K562 (cell line): ENCODE measurements at regions not wholly inside any gene's neighbourhood (a gene's known extent, or its start where the extent isn't known, plus 50 kb on each side); places are given as distances from the start of the nearest gene placed in this dataset.

Source experiments
- C11orf30 ChIP-seq: fragments of 450-650 bp; IDR thresholded peaks from 2 replicates; pipeline ENCODE4 v1.6.1; 2016; ENCODE audit warnings: low read depth, mild to moderate bottlenecking
- GABPB1 ChIP-seq: sonication (generic); formaldehyde crosslinking; IDR thresholded peaks from 2 replicates; pipeline ENCODE4 v1.8.0; 2022; ENCODE audit warnings: mild to moderate bottlenecking, missing genetic modification reagents
- KAT7 ChIP-seq: sonication (generic); formaldehyde crosslinking; IDR thresholded peaks from 2 replicates; pipeline ENCODE4 v1.8.0; 2022; ENCODE audit warnings: missing genetic modification reagents, mild to moderate bottlenecking, borderline replicate concordance
- MXI1 ChIP-seq: IDR thresholded peaks from 2 replicates; pipeline ENCODE4 v1.6.1; 2011; ENCODE audit warnings: low read depth, mild to moderate bottlenecking, improper control_type of control experiment, low read length
- MYC ChIP-seq, 2 experiments: fragments of 250-450 bp in 1 of 2; sonication (Bioruptor Pico) in 1 of 2; IDR thresholded peaks; 2 replicates each; pipeline versions ENCODE4 v1.5.1 to v1.6.1; 2012 to 2021; ENCODE audit warnings: low read depth in 2 of 2, borderline replicate concordance in 1 of 2, improper control_type of control experiment in 1 of 2, low read length in 1 of 2, mild to moderate bottlenecking in 1 of 2, moderate library complexity in 1 of 2
- PATZ1 ChIP-seq: fragments of 250-450 bp; sonication (Bioruptor Pico); IDR thresholded peaks from 2 replicates; pipeline ENCODE4 v1.5.0; 2020; ENCODE audit warnings: mild to moderate bottlenecking, borderline replicate concordance
- REST ChIP-seq, 2 experiments: fragments of 450-650 bp; formaldehyde crosslinking in 1 of 2; IDR thresholded peaks; 2 replicates each; pipeline versions ENCODE4 v1.4.0 to v1.6.1; 2014 to 2020; ENCODE audit warnings: mild to moderate bottlenecking in 2 of 2, borderline replicate concordance in 1 of 2, low read depth in 1 of 2
- TCF7 ChIP-seq: sonication (generic); IDR thresholded peaks from 2 replicates; pipeline ENCODE4 v1.6.1; 2016; ENCODE audit warnings: antibody characterized with exemption, borderline replicate concordance
- ZNF175 ChIP-seq: fragments of 200-800 bp; sonication (Bioruptor generic); IDR thresholded peaks from 2 replicates; pipeline ENCODE4 v1.6.1; 2016; ENCODE audit warnings: low read depth, mild to moderate bottlenecking, missing genetic modification characterization, missing compliant biosample characterization
- ZNF57 ChIP-seq: fragments of 450-650 bp; formaldehyde crosslinking; IDR thresholded peaks from 2 replicates; pipeline ENCODE4 v1.4.0; 2020; ENCODE audit warnings: mild to moderate bottlenecking, moderate library complexity
- TF ChIP-seq, protein P1 (sequence below): sonication (generic); formaldehyde crosslinking; IDR thresholded peaks from 2 replicates; pipeline ENCODE4 v1.9.0; 2022; ENCODE audit warnings: mild to moderate bottlenecking, missing genetic modification reagents
- TF ChIP-seq, protein P2 (sequence below), 3 experiments: IDR thresholded peaks in 2 of 3; conservative IDR thresholded peaks in 1 of 3; 2 replicates each; pipeline ENCODE4 v1.5.1; 2011 to 2012; ENCODE audit warnings: low read length in 3 of 3, mild to moderate bottlenecking in 3 of 3, control low read depth in 2 of 3, improper control_type of control experiment in 1 of 3, inconsistent platforms in 1 of 3, low read depth in 1 of 3, mixed read lengths in 1 of 3, moderate library complexity in 1 of 3; ENCODE audit not compliant: insufficient read depth in 2 of 3
- TF ChIP-seq, protein P3 (sequence below): fragments of 450-650 bp; IDR thresholded peaks from 2 replicates; pipeline ENCODE4 v1.7.0; 2016; ENCODE audit warnings: borderline replicate concordance

DNA sequence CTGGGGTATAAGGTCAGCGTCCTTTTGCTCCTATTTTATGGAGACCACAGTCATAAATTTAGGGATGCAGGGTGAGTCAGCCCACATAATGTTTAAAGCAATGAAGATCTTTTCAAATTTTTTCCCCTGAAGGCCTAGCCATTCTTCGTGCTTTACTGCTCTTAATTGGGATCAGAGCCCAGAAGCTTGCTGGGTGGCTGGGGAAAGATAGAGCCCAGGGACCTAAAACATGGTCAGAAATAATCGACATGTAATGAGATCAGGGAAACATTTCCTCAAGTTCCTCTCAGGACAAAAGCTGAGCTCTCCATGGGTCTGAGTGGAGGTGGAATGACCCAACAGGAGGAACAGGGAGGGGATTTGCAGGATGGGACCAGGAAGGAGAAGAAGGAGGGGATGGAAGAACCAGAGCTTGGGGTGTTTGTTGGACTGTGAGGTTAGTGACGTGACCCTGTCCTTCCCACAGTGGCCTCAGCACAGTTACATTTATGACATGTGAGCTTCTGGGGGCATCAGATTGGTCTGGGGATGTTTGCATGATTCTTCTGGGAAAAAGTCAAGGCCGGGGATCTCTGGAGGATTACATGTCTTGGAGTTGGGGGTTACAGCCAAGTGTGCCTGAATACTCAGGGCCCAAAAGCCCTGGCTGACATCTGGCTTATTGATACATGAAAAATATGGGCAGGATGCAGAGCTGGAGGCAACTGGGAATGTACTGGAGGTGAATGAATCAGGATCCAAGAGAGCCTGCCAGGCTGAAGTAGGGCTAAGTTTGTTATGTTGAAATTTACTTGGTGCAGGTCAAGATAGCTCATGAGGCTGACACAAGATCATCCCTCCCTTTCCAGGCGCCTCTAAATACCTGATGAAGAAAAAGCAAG is 477.9 kb downstream of the RPS24 start:
- TF ChIP-seq PATZ1 (CRISPR knock-in tag) (no peak), TCF7 (no peak), MXI1 (no peak), MYC (IDR thresholded peaks at IDR 0.05; ENCODE audit: low read depth, low read length) (no peak), MYC (CRISPR knock-in tag; IDR thresholded peaks at IDR 0.05; ENCODE audit: borderline replicate concordance, low read depth) (no peak), C11orf30 (no peak), ZNF175 (CRISPR knock-in tag) (no peak), REST (IDR thresholded peaks at IDR 0.05; ENCODE audit: borderline replicate concordance) (no peak), REST (CRISPR knock-in tag; IDR thresholded peaks at IDR 0.05; ENCODE audit: low read depth) (no peak), ZNF57 (CRISPR knock-in tag) (no peak), GABPB1 (CRISPR knock-in tag) (no peak), KAT7 (CRISPR knock-in tag) (no peak)
- TF ChIP-seq, protein P1, sequence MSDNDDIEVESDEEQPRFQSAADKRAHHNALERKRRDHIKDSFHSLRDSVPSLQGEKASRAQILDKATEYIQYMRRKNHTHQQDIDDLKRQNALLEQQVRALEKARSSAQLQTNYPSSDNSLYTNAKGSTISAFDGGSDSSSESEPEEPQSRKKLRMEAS = no peak
- TF ChIP-seq, protein P2, sequence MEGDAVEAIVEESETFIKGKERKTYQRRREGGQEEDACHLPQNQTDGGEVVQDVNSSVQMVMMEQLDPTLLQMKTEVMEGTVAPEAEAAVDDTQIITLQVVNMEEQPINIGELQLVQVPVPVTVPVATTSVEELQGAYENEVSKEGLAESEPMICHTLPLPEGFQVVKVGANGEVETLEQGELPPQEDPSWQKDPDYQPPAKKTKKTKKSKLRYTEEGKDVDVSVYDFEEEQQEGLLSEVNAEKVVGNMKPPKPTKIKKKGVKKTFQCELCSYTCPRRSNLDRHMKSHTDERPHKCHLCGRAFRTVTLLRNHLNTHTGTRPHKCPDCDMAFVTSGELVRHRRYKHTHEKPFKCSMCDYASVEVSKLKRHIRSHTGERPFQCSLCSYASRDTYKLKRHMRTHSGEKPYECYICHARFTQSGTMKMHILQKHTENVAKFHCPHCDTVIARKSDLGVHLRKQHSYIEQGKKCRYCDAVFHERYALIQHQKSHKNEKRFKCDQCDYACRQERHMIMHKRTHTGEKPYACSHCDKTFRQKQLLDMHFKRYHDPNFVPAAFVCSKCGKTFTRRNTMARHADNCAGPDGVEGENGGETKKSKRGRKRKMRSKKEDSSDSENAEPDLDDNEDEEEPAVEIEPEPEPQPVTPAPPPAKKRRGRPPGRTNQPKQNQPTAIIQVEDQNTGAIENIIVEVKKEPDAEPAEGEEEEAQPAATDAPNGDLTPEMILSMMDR (IDR thresholded peaks at IDR 0.05 in 2 of 3, conservative IDR thresholded peaks at IDR 0.05 in 1 of 3; ENCODE audit: insufficient read depth in 2 of 3, low read depth in 1 of 3, low read length in 3 of 3) = no peak
- TF ChIP-seq, protein P3, sequence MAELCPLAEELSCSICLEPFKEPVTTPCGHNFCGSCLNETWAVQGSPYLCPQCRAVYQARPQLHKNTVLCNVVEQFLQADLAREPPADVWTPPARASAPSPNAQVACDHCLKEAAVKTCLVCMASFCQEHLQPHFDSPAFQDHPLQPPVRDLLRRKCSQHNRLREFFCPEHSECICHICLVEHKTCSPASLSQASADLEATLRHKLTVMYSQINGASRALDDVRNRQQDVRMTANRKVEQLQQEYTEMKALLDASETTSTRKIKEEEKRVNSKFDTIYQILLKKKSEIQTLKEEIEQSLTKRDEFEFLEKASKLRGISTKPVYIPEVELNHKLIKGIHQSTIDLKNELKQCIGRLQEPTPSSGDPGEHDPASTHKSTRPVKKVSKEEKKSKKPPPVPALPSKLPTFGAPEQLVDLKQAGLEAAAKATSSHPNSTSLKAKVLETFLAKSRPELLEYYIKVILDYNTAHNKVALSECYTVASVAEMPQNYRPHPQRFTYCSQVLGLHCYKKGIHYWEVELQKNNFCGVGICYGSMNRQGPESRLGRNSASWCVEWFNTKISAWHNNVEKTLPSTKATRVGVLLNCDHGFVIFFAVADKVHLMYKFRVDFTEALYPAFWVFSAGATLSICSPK = no peak
